ENCODE measurements at regions not wholly inside any gene's neighbourhood (a gene's known extent, or its start where the extent isn't known, plus 50 kb on each side); places are given as distances from the start of the nearest gene placed in this dataset.

DNA sequence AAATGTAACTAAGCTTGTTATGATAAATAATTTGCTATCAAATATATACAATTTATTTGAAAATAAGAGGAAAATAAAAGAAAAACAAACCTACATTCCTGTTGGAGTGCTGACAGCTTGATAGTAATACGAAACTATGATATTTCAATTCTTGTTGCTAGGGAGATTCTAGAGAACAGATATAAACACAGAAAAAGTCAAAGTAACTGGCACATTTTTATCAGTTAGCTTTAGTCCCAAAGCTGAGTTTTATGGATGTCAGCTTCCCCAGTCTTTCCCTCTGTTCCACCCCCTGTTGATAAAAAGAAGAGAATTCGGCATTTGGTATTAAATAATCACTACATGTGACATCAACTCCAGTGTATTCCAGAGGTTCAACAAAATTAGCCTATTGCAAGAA, 1134.0 kb downstream of the XPNPEP1 start:
- no peak for DNase-seq (ENCODE audit: low spot score)

- no peak for DNase-seq (ENCODE audit: low spot score)
Observed at GRCh38 chr10:108788891-108789290, 1134.4 kb downstream of the XPNPEP1 start.

GRCh38 chr10:108787932-108788331, 1135.4 kb downstream of the XPNPEP1 start:
- no peak for DNase-seq (ENCODE audit: low spot score)

DNA sequence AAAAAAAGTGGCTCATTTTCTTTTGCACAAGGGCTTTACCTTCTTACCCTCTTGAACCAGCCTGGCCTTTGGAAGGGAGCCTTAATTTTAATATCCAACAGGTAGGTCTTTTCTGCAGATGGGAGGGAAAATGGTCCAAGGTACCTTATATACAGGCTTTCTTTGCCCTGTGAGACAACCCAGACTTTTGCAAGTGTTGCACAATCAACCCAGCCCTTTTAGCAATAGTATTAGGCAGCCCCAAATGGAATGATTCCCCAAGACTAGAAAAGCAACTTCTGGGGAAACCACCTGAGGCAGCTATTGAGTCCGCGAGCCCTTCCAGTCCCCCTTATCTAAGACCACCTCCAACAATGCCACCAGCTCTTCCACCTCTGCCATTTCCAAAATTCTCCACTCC, 1138.3 kb downstream of the XPNPEP1 start:
- no peak for DNase-seq (ENCODE audit: low spot score)

GRCh38 chr10:108784534-108784933, 1138.8 kb downstream of the XPNPEP1 start:
- DNase-seq (ENCODE audit: low spot score), result no peak

- DNase-seq (ENCODE audit: low spot score), result peak; percentile 20
Observed at GRCh38 chr10:108783897-108784296, 1139.4 kb downstream of the XPNPEP1 start.

GRCh38 chr10:108782411-108782810, 1140.9 kb downstream of the XPNPEP1 start:
- DNase-seq (ENCODE audit: low spot score), result no peak

DNA sequence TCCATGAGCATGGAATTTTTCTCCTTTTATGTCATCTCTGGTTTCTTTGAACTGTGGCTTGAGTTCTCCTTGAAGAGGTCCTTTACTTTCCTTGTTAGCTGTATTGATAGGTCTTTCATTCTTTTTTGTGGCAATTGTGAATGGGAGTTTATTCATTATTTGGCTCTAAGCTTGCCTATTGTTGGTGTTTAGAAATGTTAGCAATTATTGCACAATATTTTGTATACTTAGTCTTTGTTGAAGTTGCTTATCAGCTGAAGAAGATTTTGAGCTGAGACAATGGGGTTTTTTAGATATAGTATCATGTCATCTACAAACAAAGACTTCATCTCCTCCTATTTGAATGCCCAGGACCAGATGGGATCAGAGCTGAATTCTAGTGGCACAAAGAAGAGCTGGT, 1143.8 kb downstream of the XPNPEP1 start:
- DNase-seq (ENCODE audit: low spot score), result no peak

- DNase-seq (ENCODE audit: low spot score), result no peak
Observed at GRCh38 chr10:108775911-108776475, 1147.3 kb downstream of the XPNPEP1 start.

DNA sequence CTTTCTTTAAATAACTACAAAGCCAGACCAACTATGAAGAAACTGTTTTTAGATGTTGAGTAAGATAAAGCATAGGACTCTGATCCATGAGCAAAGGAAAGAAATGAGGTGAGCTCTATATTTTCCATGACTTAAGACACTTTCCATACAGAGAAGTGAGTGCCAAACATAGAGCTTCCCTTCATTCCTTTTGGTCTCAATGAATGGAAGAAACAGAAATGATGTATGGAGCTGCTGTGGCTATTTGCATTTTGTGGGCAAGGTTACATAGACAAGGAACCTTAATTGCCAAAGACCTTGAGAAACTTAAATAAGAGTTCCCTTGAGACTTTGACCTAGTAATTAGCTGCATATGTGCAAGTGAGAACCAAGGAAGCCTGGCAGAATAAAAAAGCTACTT, 1152.2 kb downstream of the XPNPEP1 start:
- DNase-seq (ENCODE audit: low spot score), result no peak

GRCh38 chr10:108765794-108766193, 1157.5 kb downstream of the XPNPEP1 start:
- no peak for DNase-seq (ENCODE audit: low spot score)

- no peak for DNase-seq (ENCODE audit: low spot score)
Observed at GRCh38 chr10:108757946-108758345, 1165.4 kb downstream of the XPNPEP1 start.

GRCh38 chr10:108755646-108756045, 1167.7 kb downstream of the XPNPEP1 start:
- DNase-seq (ENCODE audit: low spot score), result no peak

- DNase-seq (ENCODE audit: low spot score), result no peak
Observed at GRCh38 chr10:108753326-108753725, 1170.0 kb downstream of the XPNPEP1 start.

DNA sequence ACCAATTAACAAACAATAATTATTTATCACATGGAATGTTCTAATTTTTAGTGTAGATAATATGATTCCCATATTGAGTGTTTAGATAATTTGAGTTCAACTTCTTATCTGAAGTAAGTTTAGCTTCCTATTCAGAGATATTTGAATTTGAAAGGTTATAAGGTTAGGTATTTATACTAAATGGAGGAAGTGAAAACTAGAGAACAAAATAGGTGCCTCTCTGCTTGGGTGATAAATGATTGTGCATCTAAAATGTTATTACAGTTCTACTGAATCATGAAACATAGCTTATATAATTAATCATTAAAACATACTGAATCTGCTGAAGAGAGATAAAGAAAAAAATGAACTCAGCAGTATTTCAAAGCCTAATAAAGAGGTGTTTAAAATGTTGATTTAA, 1174.3 kb downstream of the XPNPEP1 start:
- DNase-seq (ENCODE audit: low spot score), result no peak

- no peak for DNase-seq (ENCODE audit: low spot score)
Observed at GRCh38 chr10:108736111-108736510, 1187.2 kb downstream of the XPNPEP1 start.

DNA sequence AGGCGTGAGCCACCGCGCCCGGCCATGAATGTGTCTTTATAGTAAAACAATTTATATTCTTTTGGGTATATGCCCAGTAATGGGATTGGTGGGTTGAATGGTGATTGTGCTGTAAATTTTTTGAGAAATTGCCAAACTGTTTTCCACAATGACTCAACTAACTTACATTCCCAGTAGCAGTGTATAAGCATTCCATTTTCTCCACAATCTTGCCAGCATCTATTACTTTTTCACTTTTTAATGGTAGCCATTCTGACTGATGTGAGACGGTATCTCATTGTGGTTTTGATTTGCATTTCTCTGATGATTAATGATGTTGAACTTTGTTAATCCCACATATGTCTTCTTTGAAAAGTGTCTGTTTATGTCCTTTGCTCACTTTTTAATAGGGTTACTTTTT, 1187.9 kb downstream of the XPNPEP1 start:
- DNase-seq (ENCODE audit: low spot score), result peak; percentile 36

GRCh38 chr10:108721874-108722273, 1201.4 kb downstream of the XPNPEP1 start:
- DNase-seq (ENCODE audit: low spot score), result no peak

DNA sequence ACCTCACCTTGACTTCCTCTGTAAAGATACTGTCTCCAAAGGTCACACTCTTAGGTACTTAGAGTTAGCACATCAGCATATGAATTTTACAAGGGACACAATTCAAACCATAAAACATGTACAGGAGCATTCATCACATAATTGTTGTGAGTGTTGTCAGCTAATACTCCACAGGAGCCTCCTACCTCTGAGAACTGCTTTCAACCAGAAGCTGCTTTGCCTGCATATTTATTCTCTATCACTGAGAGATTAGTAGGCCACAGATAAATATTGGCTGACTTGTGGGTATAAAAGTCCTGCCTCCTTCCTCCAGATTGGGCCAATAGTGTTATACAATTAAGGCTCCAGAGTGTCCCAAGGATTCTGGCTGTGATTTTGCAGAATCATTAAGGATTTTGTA, 1207.0 kb downstream of the XPNPEP1 start:
- DNase-seq (ENCODE audit: low spot score), result no peak

DNA sequence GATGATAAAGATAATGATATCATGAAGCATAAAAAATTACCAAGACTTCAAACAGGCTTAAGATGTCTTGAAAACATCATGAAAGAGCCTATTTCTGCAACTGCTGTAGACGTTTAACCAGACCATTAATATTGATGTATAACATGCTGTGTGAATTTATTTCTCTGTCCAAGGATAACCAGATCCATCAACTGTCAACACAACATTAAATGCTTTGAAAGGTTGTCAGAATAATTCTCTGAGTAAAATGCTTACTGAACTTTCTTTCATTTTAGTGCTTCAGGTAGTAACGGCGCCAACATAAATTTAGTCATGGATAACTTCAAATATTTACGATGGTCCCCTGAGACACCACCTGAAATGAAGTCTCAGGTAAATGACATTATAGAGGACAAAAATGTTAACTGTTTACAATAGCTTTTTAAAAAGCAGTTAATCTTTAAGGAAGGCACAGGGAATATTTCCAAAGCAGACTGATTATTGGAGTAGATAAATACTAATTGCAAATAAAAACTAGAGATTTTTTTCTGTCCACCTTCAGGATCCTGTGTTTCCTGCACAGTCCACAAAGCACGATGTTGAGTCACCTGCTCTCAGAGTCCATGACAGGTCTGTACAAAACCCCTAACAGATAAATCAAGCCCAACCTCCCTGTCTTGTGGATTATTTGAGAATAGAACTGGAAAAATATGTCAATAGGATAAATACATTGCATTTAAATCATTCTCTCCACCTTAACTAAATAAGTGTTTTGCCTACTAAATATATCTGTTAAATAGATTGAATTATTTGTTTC, 1213.2 kb downstream of the XPNPEP1 start:
- DNase-seq (ENCODE audit: low spot score), result no peak

GRCh38 chr10:108708363-108708762, 1214.9 kb downstream of the XPNPEP1 start:
- DNase-seq (ENCODE audit: low spot score), result no peak

GRCh38 chr10:108696792-108697477, 1226.4 kb downstream of the XPNPEP1 start:
- no peak for DNase-seq (ENCODE audit: low spot score)

- no peak for DNase-seq (ENCODE audit: low spot score)
Observed at GRCh38 chr10:108691126-108691525, 1232.2 kb downstream of the XPNPEP1 start.
